ENCODE measurements at regions not wholly inside any gene's neighbourhood (a gene's known extent, or its start where the extent isn't known, plus 50 kb on each side); places are given as distances from the start of the nearest gene placed in this dataset.

- DNase-seq (ENCODE audit: low read depth in 2 of 2), result no peak
- no peaks in the 10 kb centered on the region for H3K79me2 ChIP-seq (ENCODE audit: control insufficient read depth, insufficient read depth, low read length)
- no peak overlapping the region for H3K4me2 ChIP-seq (ENCODE audit: extremely low read depth, insufficient read depth, low read length)
- TF ChIP-seq EZH2 (IDR thresholded peaks at IDR 0.05; ENCODE audit: low read length, missing control alignments), result no peak
- TF ChIP-seq CTCF (conservative IDR thresholded peaks at IDR 0.05 in 1 of 2, IDR thresholded peaks at IDR 0.05 in 1 of 2; ENCODE audit: low read depth in 1 of 2, low read length in 2 of 2), result no peak
- H3K36me3 ChIP-seq (ENCODE audit: control insufficient read depth, insufficient read depth, low read length), result no peaks in the 10 kb centered on the region
- no peak overlapping the region for H3K4me3 ChIP-seq (replicated peaks in 1 of 4; ENCODE audit: control extremely low read depth in 1 of 4, insufficient read depth in 1 of 4, low read depth in 3 of 4, low read length in 4 of 4)
- no peaks in the 10 kb centered on the region for H3K27me3 ChIP-seq (ENCODE audit: control insufficient read depth, insufficient read depth, low read length)
- no peaks in the 10 kb centered on the region for H4K20me1 ChIP-seq (ENCODE audit: control insufficient read depth, extremely low read depth, insufficient read depth, low read length)
- H3K4me1 ChIP-seq (ENCODE audit: control insufficient read depth, extremely low read depth, insufficient read depth, low read length), result no peaks in the 10 kb centered on the region
- no peaks in the 10 kb centered on the region for H3K9me3 ChIP-seq (ENCODE audit: control insufficient read depth, insufficient read depth, low read depth, low read length)
- H2AFZ ChIP-seq (ENCODE audit: low read length), result no peak overlapping the region
- H3K9ac ChIP-seq (ENCODE audit: insufficient read depth, low read length), result no peak overlapping the region
- no peak overlapping the region for H3K27ac ChIP-seq (ENCODE audit: insufficient read depth, low read length)
Measured at GRCh38 chr4:44056721-44057151, 391.9 kb downstream of the KCTD8 start.

- Histone ChIP-seq H2AFZ (ENCODE audit: low read length) (no peak overlapping the region), H3K79me2 (ENCODE audit: control insufficient read depth, insufficient read depth, low read length) (no peaks in the 10 kb centered on the region), H4K20me1 (ENCODE audit: control insufficient read depth, extremely low read depth, insufficient read depth, low read length) (no peaks in the 10 kb centered on the region), H3K4me1 (ENCODE audit: control insufficient read depth, extremely low read depth, insufficient read depth, low read length) (no peaks in the 10 kb centered on the region), H3K4me3 (replicated peaks in 1 of 4; ENCODE audit: control extremely low read depth in 1 of 4, insufficient read depth in 1 of 4, low read depth in 3 of 4, low read length in 4 of 4) (no peak overlapping the region), H3K27me3 (ENCODE audit: control insufficient read depth, insufficient read depth, low read length) (no peaks in the 10 kb centered on the region), H3K9me3 (ENCODE audit: control insufficient read depth, insufficient read depth, low read depth, low read length) (no peaks in the 10 kb centered on the region), H3K36me3 (ENCODE audit: control insufficient read depth, insufficient read depth, low read length) (no peaks in the 10 kb centered on the region), H3K9ac (ENCODE audit: insufficient read depth, low read length) (no peak overlapping the region), H3K27ac (ENCODE audit: insufficient read depth, low read length) (no peak overlapping the region), H3K4me2 (ENCODE audit: extremely low read depth, insufficient read depth, low read length) (no peak overlapping the region)
- no peak for TF ChIP-seq EZH2 (IDR thresholded peaks at IDR 0.05; ENCODE audit: low read length, missing control alignments)
- no peak for TF ChIP-seq CTCF (conservative IDR thresholded peaks at IDR 0.05 in 1 of 2, IDR thresholded peaks at IDR 0.05 in 1 of 2; ENCODE audit: low read depth in 1 of 2, low read length in 2 of 2)
- no peak for DNase-seq (ENCODE audit: low read depth in 2 of 2)
Measured at GRCh38 chr4:44070843-44071242, 377.8 kb downstream of the KCTD8 start.

- no peak overlapping the region for H3K27ac ChIP-seq (ENCODE audit: insufficient read depth, low read length)
- no peaks in the 10 kb centered on the region for H3K36me3 ChIP-seq (ENCODE audit: control insufficient read depth, insufficient read depth, low read length)
- no peaks in the 10 kb centered on the region for H3K79me2 ChIP-seq (ENCODE audit: control insufficient read depth, insufficient read depth, low read length)
- no peaks in the 10 kb centered on the region for H4K20me1 ChIP-seq (ENCODE audit: control insufficient read depth, extremely low read depth, insufficient read depth, low read length)
- no peaks in the 10 kb centered on the region for H3K9me3 ChIP-seq (ENCODE audit: control insufficient read depth, insufficient read depth, low read depth, low read length)
- no peak overlapping the region for H3K9ac ChIP-seq (ENCODE audit: insufficient read depth, low read length)
- H3K4me2 ChIP-seq (ENCODE audit: extremely low read depth, insufficient read depth, low read length), result no peak overlapping the region
- no peaks in the 10 kb centered on the region for H3K4me1 ChIP-seq (ENCODE audit: control insufficient read depth, extremely low read depth, insufficient read depth, low read length)
- no peak overlapping the region for H3K4me3 ChIP-seq (replicated peaks in 1 of 4; ENCODE audit: control extremely low read depth in 1 of 4, insufficient read depth in 1 of 4, low read depth in 3 of 4, low read length in 4 of 4)
- no peak for TF ChIP-seq CTCF (conservative IDR thresholded peaks at IDR 0.05 in 1 of 2, IDR thresholded peaks at IDR 0.05 in 1 of 2; ENCODE audit: low read depth in 1 of 2, low read length in 2 of 2)
- no peak for TF ChIP-seq EZH2 (IDR thresholded peaks at IDR 0.05; ENCODE audit: low read length, missing control alignments)
- H2AFZ ChIP-seq (ENCODE audit: low read length), result no peak overlapping the region
- H3K27me3 ChIP-seq (ENCODE audit: control insufficient read depth, insufficient read depth, low read length), result no peaks in the 10 kb centered on the region
- no peak for DNase-seq (ENCODE audit: low read depth in 2 of 2)
Measured at GRCh38 chr4:44071959-44072955, 376.4 kb downstream of the KCTD8 start.
